Pancreas (tissue), 10 donors: ENCODE measurements at regions not wholly inside any gene's neighbourhood (a gene's known extent, or its start where the extent isn't known, plus 50 kb on each side); places are given as distances from the start of the nearest gene placed in this dataset.

Source experiments
- ATAC-seq, 4 donors: fragments of 200-7000 bp; cut with Tn5 transposase; one replicate each; pipeline versions ENCODE4 v1.8.0 to v1.9.1; 2020; ENCODE audit warnings: mild to moderate bottlenecking in 4 of 4, moderate library complexity in 4 of 4
- DNase-seq, 6 donors: peaks; one replicate each; pipeline ENCODE4 v3.0.0-alpha.2; 2020
- FAIRE-seq: peaks from 2 replicates; lab custom pipeline; 2012; peaks lifted over from hg19 to GRCh38; lab: Jason Lieb, UNC
- H3K27ac ChIP-seq, 4 donors: fragments of 200-600 bp; sonication (generic); 1 replicate in 3 of 4; 2 replicates in 1 of 4; pipeline versions ENCODE4 v1.5.0 to v1.8.0; 2020
- H3K27me3 ChIP-seq, 4 donors: fragments of 200-600 bp; one replicate each; pipeline ENCODE4 v1.8.0; 2021
- H3K36me3 ChIP-seq, 3 donors: fragments of 200-600 bp; sonication (generic) in 1 of 3; one replicate each; pipeline versions ENCODE4 v1.5.0 to v1.8.0; 2020 to 2021
- H3K4me1 ChIP-seq, 3 donors: fragments of 200-600 bp; one replicate each; pipeline ENCODE4 v1.8.0; 2021
- H3K4me3 ChIP-seq, 4 donors: fragments of 200-600 bp; sonication (generic) in 2 of 4; one replicate each; pipeline versions ENCODE4 v1.5.0 to v1.8.0; 2020 to 2021
- H3K9me3 ChIP-seq, 4 donors: fragments of 200-600 bp; one replicate each; pipeline ENCODE4 v1.8.0; 2021
- WGBS, 2 donors: extraction: QIAGEN DNeasy Blood & Tissue Kit; methylation state at CpG; one replicate each; pipeline ENCODE4 v1.1.7; 2013; 5-methylcytosine and 5-hydroxymethylcytosine counted together
- intact Hi-C, 3 donors: fragments of 100-400 bp; cut with DNase I; formaldehyde crosslinking; loops; one replicate each; pipeline versions ENCODE4 v1.11.1 to v1.14.2; 2022
- TF ChIP-seq, protein P1 (sequence below), 4 donors: fragments of 200-600 bp; sonication (generic) in 3 of 4; IDR thresholded peaks; one replicate each; pipeline versions ENCODE4 v1.5.0 to v1.8.0; 2021; ENCODE audit warnings: antibody characterized with exemption in 4 of 4
- donor health status: healthy with polysubstance abuse.
- donor health status: DM: no; HTN: no; CAD: no; lungs with moderate emphysema.
- donor health status: DM: no; HTN: no; CAD: no.
- donor health status: control.
- donor health status: control.
- donor health status: Bipolar disorder and iron deficiency.
- donor health status: DM: yes; HTN: yes; CAD: no.
- donor health status: DM: no; HTN: no; CAD: no.
- donor health status: DM: no; HTN: no; CAD: no.
- donor health status: DM: yes; HTN: yes; CAD: no.

DNA sequence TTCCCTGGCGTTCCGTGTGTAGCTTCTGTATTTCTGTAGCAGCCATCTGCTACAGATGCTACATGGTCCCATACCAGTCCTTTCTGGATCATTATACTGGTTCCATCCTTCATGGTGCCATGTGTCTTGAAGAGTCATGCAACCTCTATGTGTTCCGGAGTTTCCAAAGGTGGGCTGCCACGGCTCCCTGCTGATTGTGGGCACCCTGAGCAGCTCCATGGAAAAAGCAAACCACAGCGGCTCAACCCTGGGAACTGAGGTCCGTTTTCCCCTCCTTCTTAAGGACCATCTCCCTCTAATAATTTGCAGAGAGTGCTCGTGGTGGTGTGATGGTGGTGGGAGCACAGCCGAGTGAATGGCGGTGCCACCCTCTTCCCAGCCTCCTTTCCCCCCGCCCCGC lies 600.4 kb downstream of the CCDC171 start:
- TF ChIP-seq, protein P1, sequence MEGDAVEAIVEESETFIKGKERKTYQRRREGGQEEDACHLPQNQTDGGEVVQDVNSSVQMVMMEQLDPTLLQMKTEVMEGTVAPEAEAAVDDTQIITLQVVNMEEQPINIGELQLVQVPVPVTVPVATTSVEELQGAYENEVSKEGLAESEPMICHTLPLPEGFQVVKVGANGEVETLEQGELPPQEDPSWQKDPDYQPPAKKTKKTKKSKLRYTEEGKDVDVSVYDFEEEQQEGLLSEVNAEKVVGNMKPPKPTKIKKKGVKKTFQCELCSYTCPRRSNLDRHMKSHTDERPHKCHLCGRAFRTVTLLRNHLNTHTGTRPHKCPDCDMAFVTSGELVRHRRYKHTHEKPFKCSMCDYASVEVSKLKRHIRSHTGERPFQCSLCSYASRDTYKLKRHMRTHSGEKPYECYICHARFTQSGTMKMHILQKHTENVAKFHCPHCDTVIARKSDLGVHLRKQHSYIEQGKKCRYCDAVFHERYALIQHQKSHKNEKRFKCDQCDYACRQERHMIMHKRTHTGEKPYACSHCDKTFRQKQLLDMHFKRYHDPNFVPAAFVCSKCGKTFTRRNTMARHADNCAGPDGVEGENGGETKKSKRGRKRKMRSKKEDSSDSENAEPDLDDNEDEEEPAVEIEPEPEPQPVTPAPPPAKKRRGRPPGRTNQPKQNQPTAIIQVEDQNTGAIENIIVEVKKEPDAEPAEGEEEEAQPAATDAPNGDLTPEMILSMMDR (IDR thresholded peaks at IDR 0.05), result no peak
- 86 to 92% methylated on average over 11 of the region's 11 CpGs for WGBS, 2 donors
- Histone ChIP-seq H3K4me3 (no peak overlapping the region), H3K4me1 (peaks cover 0 to 2% (median 0%) of the 10 kb centered on the region in 3 donors), H3K27ac (no peak overlapping the region), H3K36me3 (no peaks in the 10 kb centered on the region), H3K27me3 (no peaks in the 10 kb centered on the region), H3K9me3 (no peaks in the 10 kb centered on the region)
- no peak for DNase-seq
- ATAC-seq, result no peak
- intact Hi-C loops, result no loop called here
- FAIRE-seq, result no peak

DNA sequence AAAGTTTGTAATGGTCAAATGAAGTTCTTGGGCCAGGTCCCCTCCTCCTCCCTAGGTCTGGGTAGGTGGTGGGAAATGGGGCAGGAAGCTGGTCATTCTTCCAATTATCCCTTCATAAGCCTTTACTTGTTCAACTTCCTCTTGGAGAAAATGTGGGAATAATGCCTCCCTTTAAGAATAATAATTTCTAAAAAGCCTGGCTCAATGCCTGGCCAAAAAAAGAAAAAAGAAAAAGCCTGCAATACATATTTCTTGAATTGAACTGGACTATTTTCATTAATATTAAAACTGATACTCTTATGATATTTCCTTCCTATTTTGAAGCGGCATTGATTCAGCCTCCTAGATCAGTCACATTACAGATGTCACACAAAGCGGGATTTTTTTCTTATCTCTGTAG lies 600.9 kb downstream of the CCDC171 start:
- intact Hi-C loops, result no loop called here
- Histone ChIP-seq H3K4me1 (peaks cover 0 to 2% (median 0%) of the 10 kb centered on the region in 3 donors), H3K27me3 (no peaks in the 10 kb centered on the region), H3K36me3 (no peaks in the 10 kb centered on the region), H3K27ac (no peak overlapping the region), H3K4me3 (no peak overlapping the region), H3K9me3 (no peaks in the 10 kb centered on the region)
- ATAC-seq (no peak), DNase-seq (no peak), FAIRE-seq (no peak)
- TF ChIP-seq, protein P1 (IDR thresholded peaks at IDR 0.05), result no peak
- WGBS, 2 donors, result 79 to 82% methylated on average over 2 of the region's 2 CpGs

DNA sequence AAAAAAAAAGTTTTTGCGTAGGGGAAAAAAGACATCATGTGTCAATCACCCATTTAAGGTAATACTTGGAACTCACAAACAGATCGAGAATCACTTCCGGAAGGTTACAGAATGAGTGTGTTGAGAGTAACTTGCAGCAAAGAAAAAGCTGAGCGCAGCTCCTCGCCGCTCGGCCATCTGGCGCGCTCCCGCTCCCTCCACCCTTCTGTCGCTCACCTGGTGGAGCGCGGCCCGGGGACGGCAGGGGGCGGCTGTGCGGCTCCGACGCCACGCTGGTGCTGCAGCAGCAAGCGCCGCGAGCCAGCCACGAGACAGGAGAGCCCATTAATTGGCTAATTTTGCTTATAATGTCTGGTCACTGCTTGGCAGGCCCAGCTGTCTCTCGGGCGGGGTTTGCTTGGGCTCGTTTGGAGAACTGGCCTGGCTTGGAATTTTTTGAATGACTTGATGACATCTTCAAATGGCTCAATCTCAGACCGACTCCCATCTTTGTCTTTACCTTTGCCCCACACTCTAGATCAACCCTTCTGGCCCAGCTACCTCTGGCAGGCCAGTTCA lies 601.8 kb downstream of the CCDC171 start:
- Histone ChIP-seq H3K4me3 (peak overlapping the region in 2 of 4 donors; percentile 6 to 33), H3K36me3 (no peaks in the 10 kb centered on the region), H3K27ac (no peak overlapping the region), H3K27me3 (no peaks in the 10 kb centered on the region), H3K4me1 (peaks cover 0 to 2% (median 0%) of the 10 kb centered on the region in 3 donors), H3K9me3 (no peaks in the 10 kb centered on the region)
- WGBS, 2 donors, result 4 to 7% methylated on average over 28 of the region's 28 CpGs
- DNase-seq (peak in 5 of 6 donors; percentile 19 to 85 (median 52)), ATAC-seq (peak; percentile 68 to 95 (median 92)), FAIRE-seq (no peak)
- TF ChIP-seq, protein P1 (IDR thresholded peaks at IDR 0.05), result peak in 3 of 4 donors; percentile 33 to 36 (median 33)
- intact Hi-C loops, result no loop called here

DNA sequence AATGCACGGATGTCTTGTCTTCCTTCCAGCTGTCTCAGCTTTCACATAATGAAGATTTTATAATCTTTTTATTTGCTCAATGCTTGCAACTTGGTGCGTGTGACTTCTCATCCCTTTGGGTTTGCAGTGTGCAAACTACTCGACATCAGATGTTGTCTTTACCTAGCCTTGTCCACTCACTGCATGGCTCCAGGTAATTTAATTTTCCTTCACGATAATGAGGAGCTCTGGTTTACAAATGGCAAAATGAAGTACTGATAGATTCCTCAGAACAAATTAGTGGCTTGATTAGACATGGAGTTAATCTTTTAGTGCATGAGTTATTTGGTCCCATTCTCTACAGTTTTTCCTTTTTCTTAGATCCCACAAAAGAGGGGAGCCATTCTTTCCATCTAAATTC lies 603.0 kb downstream of the CCDC171 start:
- Histone ChIP-seq H3K4me3 (no peak overlapping the region), H3K36me3 (no peaks in the 10 kb centered on the region), H3K9me3 (no peaks in the 10 kb centered on the region), H3K27me3 (no peaks in the 10 kb centered on the region), H3K27ac (no peak overlapping the region), H3K4me1 (peaks cover 0 to 2% (median 0%) of the 10 kb centered on the region in 3 donors)
- WGBS, 2 donors, result 80 to 93% methylated on average over 4 of the region's 4 CpGs
- FAIRE-seq (no peak), DNase-seq (no peak), ATAC-seq (no peak)
- intact Hi-C loops, result no loop called here
- TF ChIP-seq, protein P1 (IDR thresholded peaks at IDR 0.05), result no peak

DNA sequence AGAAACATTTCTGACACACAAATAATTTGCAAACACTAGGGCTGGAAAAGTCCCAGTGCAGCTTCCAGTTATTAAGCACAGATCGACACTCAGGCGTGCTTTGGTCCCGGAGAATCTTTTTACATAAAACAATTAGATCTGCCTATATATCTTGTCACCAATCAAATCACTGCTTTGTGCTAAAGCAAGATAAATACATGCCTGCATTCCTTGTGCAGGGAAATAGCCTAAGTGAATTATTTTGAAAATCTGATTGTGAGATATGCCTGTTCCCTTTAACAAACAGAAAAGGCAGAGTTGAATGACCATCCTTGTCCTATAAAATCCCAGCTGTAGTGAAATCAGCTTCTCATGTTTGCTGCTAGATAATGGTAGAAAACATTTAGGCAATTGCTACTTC lies 604.4 kb downstream of the CCDC171 start:
- ATAC-seq (no peak), FAIRE-seq (no peak)

More for the DNA sequence above, 604.4 kb downstream of the CCDC171 start:
- DNase-seq, result no peak
- Histone ChIP-seq H3K4me3 (no peak overlapping the region), H3K27ac (no peak overlapping the region), H3K27me3 (no peaks in the 10 kb centered on the region), H3K9me3 (no peaks in the 10 kb centered on the region), H3K4me1 (peaks cover 0 to 2% (median 0%) of the 10 kb centered on the region in 3 donors), H3K36me3 (no peaks in the 10 kb centered on the region)
- 93 to 96% methylated on average over 3 of the region's 3 CpGs for WGBS, 2 donors
- intact Hi-C loops, result no loop called here
- TF ChIP-seq, protein P1 (IDR thresholded peaks at IDR 0.05), result no peak
